HepG2 (cell line): ENCODE measurements at regions not wholly inside any gene's neighbourhood (a gene's known extent, or its start where the extent isn't known, plus 50 kb on each side); places are given as distances from the start of the nearest gene placed in this dataset.

Experiments
- DNMT1 ChIP-seq: sonication (generic); formaldehyde crosslinking; IDR thresholded peaks from 2 replicates; pipeline ENCODE4 v1.5.1; 2020; ENCODE audit warnings: mild to moderate bottlenecking, missing genetic modification reagents
- HMG20A ChIP-seq: IDR thresholded peaks from 2 replicates; pipeline ENCODE4 v1.6.1; 2016; ENCODE audit warnings: borderline replicate concordance
- MED1 ChIP-seq: sonication (generic); formaldehyde crosslinking; IDR thresholded peaks from 2 replicates; pipeline ENCODE4 v1.4.0; 2020; ENCODE audit warnings: missing genetic modification reagents
- PAX8 ChIP-seq: sonication (generic); formaldehyde crosslinking; IDR thresholded peaks from 2 replicates; pipeline ENCODE4 v1.8.0; 2022; ENCODE audit warnings: mild to moderate bottlenecking, missing genetic modification reagents, borderline replicate concordance
- ZMYM2 ChIP-seq: sonication (generic); formaldehyde crosslinking; IDR thresholded peaks from 2 replicates; pipeline ENCODE4 v1.8.0; 2022; ENCODE audit warnings: mild to moderate bottlenecking, missing genetic modification reagents
- ZMYM4 ChIP-seq: sonication (generic); formaldehyde crosslinking; IDR thresholded peaks from 2 replicates; pipeline ENCODE4 v1.8.1; 2023; ENCODE audit warnings: mild to moderate bottlenecking, missing genetic modification reagents
- ZNF75D ChIP-seq: sonication (generic); formaldehyde crosslinking; IDR thresholded peaks from 2 replicates; pipeline ENCODE4 v1.8.1; 2023; ENCODE audit warnings: missing genetic modification reagents, mild to moderate bottlenecking, borderline replicate concordance
- TF ChIP-seq, protein P1 (sequence below): IDR thresholded peaks from 2 replicates; pipeline ENCODE4 v1.6.1; 2016; ENCODE audit warnings: missing compliant biosample characterization, missing genetic modification reagents, borderline replicate concordance
- TF ChIP-seq, protein P2 (sequence below): sonication (generic); formaldehyde crosslinking; IDR thresholded peaks from 2 replicates; pipeline ENCODE4 v1.9.0; 2021; ENCODE audit warnings: missing genetic modification reagents, borderline replicate concordance
- TF ChIP-seq, protein P3 (sequence below): sonication (generic); formaldehyde crosslinking; IDR thresholded peaks from 2 replicates; pipeline ENCODE4 v1.4.0; 2020; ENCODE audit warnings: missing genetic modification reagents

DNA sequence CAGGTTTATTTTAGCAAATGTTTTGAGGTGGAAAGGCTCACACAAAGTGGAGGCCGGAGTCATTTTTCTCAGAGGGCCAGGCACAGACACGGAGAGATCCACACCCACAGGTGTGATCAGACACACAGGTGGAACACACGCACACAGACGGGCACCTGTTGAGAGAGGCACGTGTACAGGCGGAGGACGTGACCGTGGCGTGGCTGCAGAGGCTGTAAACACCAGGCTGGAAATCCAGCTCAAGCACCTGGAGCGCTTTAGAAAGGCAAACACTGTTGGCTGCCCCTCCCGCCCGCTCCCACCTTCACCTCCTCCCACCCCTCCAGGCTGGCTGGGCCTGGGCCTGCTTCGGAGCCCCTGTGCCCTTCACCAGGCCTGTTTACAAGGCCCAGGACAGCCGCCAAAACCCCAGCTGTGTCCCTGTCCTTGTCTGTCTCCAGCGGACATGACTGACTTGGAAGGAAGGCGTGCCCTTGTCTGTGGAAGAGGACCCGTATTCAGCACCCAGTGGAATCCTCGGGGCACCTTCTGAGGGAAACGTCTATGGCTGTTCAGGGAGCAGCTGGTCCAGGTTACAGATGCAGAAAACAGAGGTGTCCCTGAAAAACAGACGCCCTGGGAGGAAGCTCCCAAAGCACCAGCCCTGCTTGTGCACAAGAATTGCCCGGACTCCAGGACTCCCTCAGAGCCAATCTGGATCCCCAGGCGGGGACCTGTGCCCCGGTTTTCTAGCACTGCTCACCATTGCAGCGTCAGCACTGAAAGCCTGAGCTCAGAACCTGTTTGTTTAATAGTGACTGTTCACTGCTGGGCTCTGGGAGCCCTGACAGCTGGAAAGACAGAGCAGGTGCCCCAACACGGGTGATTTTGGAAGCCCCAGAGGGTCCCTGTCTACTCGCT is 134.3 kb upstream of the HAAO start (continued):
- no peak for TF ChIP-seq DNMT1
- TF ChIP-seq ZMYM2 (CRISPR knock-in tag), result no peak
- TF ChIP-seq ZMYM4, result peak; percentile 44; the same call in 1 of the 2 replicates
- TF ChIP-seq HMG20A (CRISPR knock-in tag), result no peak
- no peak for TF ChIP-seq PAX8 (CRISPR knock-in tag)
- TF ChIP-seq, protein P1, sequence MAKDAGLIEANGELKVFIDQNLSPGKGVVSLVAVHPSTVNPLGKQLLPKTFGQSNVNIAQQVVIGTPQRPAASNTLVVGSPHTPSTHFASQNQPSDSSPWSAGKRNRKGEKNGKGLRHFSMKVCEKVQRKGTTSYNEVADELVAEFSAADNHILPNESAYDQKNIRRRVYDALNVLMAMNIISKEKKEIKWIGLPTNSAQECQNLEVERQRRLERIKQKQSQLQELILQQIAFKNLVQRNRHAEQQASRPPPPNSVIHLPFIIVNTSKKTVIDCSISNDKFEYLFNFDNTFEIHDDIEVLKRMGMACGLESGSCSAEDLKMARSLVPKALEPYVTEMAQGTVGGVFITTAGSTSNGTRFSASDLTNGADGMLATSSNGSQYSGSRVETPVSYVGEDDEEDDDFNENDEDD (CRISPR knock-in tag), result 0 out of 2 replicates have a peak, but pooled peaks have one; percentile 28
- TF ChIP-seq, protein P2, sequence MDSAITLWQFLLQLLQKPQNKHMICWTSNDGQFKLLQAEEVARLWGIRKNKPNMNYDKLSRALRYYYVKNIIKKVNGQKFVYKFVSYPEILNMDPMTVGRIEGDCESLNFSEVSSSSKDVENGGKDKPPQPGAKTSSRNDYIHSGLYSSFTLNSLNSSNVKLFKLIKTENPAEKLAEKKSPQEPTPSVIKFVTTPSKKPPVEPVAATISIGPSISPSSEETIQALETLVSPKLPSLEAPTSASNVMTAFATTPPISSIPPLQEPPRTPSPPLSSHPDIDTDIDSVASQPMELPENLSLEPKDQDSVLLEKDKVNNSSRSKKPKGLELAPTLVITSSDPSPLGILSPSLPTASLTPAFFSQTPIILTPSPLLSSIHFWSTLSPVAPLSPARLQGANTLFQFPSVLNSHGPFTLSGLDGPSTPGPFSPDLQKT (CRISPR knock-in tag), result 0 out of 2 replicates have a peak, but pooled peaks have one; percentile 38
- TF ChIP-seq, protein P3, sequence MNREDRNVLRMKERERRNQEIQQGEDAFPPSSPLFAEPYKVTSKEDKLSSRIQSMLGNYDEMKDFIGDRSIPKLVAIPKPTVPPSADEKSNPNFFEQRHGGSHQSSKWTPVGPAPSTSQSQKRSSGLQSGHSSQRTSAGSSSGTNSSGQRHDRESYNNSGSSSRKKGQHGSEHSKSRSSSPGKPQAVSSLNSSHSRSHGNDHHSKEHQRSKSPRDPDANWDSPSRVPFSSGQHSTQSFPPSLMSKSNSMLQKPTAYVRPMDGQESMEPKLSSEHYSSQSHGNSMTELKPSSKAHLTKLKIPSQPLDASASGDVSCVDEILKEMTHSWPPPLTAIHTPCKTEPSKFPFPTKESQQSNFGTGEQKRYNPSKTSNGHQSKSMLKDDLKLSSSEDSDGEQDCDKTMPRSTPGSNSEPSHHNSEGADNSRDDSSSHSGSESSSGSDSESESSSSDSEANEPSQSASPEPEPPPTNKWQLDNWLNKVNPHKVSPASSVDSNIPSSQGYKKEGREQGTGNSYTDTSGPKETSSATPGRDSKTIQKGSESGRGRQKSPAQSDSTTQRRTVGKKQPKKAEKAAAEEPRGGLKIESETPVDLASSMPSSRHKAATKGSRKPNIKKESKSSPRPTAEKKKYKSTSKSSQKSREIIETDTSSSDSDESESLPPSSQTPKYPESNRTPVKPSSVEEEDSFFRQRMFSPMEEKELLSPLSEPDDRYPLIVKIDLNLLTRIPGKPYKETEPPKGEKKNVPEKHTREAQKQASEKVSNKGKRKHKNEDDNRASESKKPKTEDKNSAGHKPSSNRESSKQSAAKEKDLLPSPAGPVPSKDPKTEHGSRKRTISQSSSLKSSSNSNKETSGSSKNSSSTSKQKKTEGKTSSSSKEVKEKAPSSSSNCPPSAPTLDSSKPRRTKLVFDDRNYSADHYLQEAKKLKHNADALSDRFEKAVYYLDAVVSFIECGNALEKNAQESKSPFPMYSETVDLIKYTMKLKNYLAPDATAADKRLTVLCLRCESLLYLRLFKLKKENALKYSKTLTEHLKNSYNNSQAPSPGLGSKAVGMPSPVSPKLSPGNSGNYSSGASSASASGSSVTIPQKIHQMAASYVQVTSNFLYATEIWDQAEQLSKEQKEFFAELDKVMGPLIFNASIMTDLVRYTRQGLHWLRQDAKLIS (CRISPR knock-in tag), result no peak
- TF ChIP-seq ZNF75D (CRISPR knock-in tag), result no peak
- peak; percentile 61 for TF ChIP-seq MED1
